ENCODE measurements at regions not wholly inside any gene's neighbourhood (a gene's known extent, or its start where the extent isn't known, plus 50 kb on each side); places are given as distances from the start of the nearest gene placed in this dataset.

GRCh38 chr13:34335014-34336007 lies 517.4 kb downstream of the RFC3 start:
- no peak for DNase-seq

GRCh38 chr13:34338102-34338501 lies 520.2 kb downstream of the RFC3 start:
- DNase-seq = no peak

- no peak for DNase-seq
Measured at GRCh38 chr13:34340534-34340933, 522.6 kb downstream of the RFC3 start.

GRCh38 chr13:34343413-34343940 lies 525.5 kb downstream of the RFC3 start:
- DNase-seq = no peak

GRCh38 chr13:34344816-34345215 lies 526.9 kb downstream of the RFC3 start:
- DNase-seq = no peak

GRCh38 chr13:34345258-34345965 lies 527.5 kb downstream of the RFC3 start:
- DNase-seq = no peak

- no peak for DNase-seq
Measured at GRCh38 chr13:34346626-34347025, 528.7 kb downstream of the RFC3 start.

- no peak for DNase-seq
Measured at GRCh38 chr13:34347784-34348573, 530.0 kb downstream of the RFC3 start.

GRCh38 chr13:34349091-34349722 lies 531.3 kb downstream of the RFC3 start:
- DNase-seq = no peak

- DNase-seq = no peak
Measured at GRCh38 chr13:34350671-34351070, 532.7 kb downstream of the RFC3 start.

- DNase-seq = no peak
Measured at GRCh38 chr13:34351134-34351533, 533.2 kb downstream of the RFC3 start.

- DNase-seq = no peak
Measured at GRCh38 chr13:34352958-34353357, 535.0 kb downstream of the RFC3 start.

- no peak for DNase-seq
Measured at GRCh38 chr13:34356686-34357434, 538.9 kb downstream of the RFC3 start.

- no peak for DNase-seq
Measured at GRCh38 chr13:34357435-34358232, 539.7 kb downstream of the RFC3 start.

GRCh38 chr13:34358811-34359513 lies 541.0 kb downstream of the RFC3 start:
- no peak for DNase-seq

- DNase-seq = no peak
Measured at GRCh38 chr13:34360702-34361101, 542.8 kb downstream of the RFC3 start.

- DNase-seq = no peak
Measured at GRCh38 chr13:34361560-34361959, 543.6 kb downstream of the RFC3 start.

- no peak for DNase-seq
Measured at GRCh38 chr13:34363266-34363665, 545.3 kb downstream of the RFC3 start.

- no peak for DNase-seq
Measured at GRCh38 chr13:34364633-34365032, 546.7 kb downstream of the RFC3 start.

GRCh38 chr13:34369931-34370330 lies 552.0 kb downstream of the RFC3 start:
- DNase-seq = no peak

All from CD4-positive, alpha-beta T cell treated with Interleukin-4 for 1 hour (primary cell).